IMR-90 (cell line): ENCODE measurements at regions not wholly inside any gene's neighbourhood (a gene's known extent, or its start where the extent isn't known, plus 50 kb on each side); places are given as distances from the start of the nearest gene placed in this dataset.

Experiments used
- CEBPB ChIP-seq: IDR thresholded peaks from 2 replicates; pipeline ENCODE4 v1.6.1; 2012; ENCODE audit warnings: low read depth, low read length, improper control_type of control experiment
- CHD1 ChIP-seq: IDR thresholded peaks from 2 replicates; pipeline ENCODE4 v1.6.1; 2012; ENCODE audit warnings: low read depth, low read length, improper control_type of control experiment
- CTCF ChIP-seq: conservative IDR thresholded peaks from 2 replicates; pipeline ENCODE4 v1.5.1; 2012; ENCODE audit warnings: mild to moderate bottlenecking, low read depth, low read length, improper control_type of control experiment
- MAFK ChIP-seq: IDR thresholded peaks from 2 replicates; pipeline ENCODE4 v1.6.1; 2012; ENCODE audit warnings: low read depth, low read length, improper control_type of control experiment
- MXI1 ChIP-seq: IDR thresholded peaks from 2 replicates; pipeline ENCODE4 v1.6.1; 2012; ENCODE audit warnings: low read depth, mild to moderate bottlenecking, low read length, moderate library complexity, borderline replicate concordance
- NFE2L2 ChIP-seq: fragments of 150-350 bp; IDR thresholded peaks from 2 replicates; pipeline ENCODE4 v1.6.1; 2016; ENCODE audit warnings: low read depth, mild to moderate bottlenecking, low read length
- POLR2A ChIP-seq: IDR thresholded peaks from 2 replicates; pipeline ENCODE4 v1.6.1; 2012; ENCODE audit warnings: mild to moderate bottlenecking, low read depth, low read length
- RAD21 ChIP-seq: IDR thresholded peaks from 2 replicates; pipeline ENCODE4 v1.6.1; 2012; ENCODE audit warnings: low read length, improper control_type of control experiment
- RCOR1 ChIP-seq: IDR thresholded peaks from 2 replicates; pipeline ENCODE4 v1.6.1; 2012; ENCODE audit warnings: mild to moderate bottlenecking, low read length, improper control_type of control experiment; ENCODE audit not compliant: insufficient replicate concordance
- RFX5 ChIP-seq: IDR thresholded peaks from 2 replicates; pipeline ENCODE4 v1.8.0; 2012; ENCODE audit warnings: low read depth, mild to moderate bottlenecking, low read length, moderate library complexity

DNA sequence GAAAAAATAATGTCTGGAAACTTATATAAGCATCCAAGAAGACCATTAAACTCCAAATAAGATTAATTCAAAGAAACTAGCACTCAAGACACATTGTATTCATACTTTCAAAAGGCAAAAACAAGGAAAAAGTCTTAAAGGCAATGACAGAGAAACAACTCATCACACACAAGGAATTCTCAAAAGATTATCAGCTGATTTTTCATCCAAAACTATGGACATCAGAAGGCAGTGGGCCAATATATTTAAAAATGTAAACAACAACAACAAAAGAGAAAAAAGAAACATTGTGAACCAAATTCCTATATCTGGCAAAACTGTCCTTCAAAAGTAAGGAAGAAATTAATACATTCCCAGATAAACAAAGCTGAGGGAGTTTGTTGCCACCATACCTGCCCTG, 711.4 kb upstream of the GALNTL6 start:
- TF ChIP-seq RAD21 = no peak
- no peak for TF ChIP-seq CTCF
- no peak for TF ChIP-seq POLR2A
- TF ChIP-seq RFX5 = no peak
- no peak for TF ChIP-seq CEBPB
- TF ChIP-seq MAFK = no peak
- TF ChIP-seq MXI1 = no peak
- no peak for TF ChIP-seq NFE2L2
- no peak for TF ChIP-seq RCOR1
- TF ChIP-seq CHD1 = no peak
